ENCODE measurements at regions not wholly inside any gene's neighbourhood (a gene's known extent, or its start where the extent isn't known, plus 50 kb on each side); places are given as distances from the start of the nearest gene placed in this dataset.
"Not testable (repeated sequence)": the region's sequence is repeated elsewhere in the genome, so short reads cannot be mapped to it uniquely, and the experiment has no call there.

DNA sequence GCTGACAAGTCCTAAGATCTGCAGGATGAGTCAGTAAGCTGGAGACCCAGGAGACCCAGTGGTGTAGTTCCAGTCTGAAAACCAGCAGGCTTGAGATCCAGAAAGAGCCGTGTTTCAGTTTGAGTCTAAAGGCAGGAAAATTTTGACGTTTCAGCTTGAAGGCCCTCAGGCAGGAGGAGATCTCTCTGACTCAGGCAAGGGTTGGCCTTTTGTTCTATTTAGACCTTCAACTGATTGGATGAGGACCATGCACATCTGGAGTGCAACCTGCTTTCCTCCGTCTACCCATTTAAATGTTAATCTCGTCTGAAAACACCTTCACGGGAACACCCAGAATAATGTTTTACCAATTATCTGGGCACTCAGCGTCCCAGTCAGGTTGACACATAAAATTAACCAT, 69.5 kb downstream of the NPIPA7 start:
- not testable (repeated sequence) for DNase-seq

DNA sequence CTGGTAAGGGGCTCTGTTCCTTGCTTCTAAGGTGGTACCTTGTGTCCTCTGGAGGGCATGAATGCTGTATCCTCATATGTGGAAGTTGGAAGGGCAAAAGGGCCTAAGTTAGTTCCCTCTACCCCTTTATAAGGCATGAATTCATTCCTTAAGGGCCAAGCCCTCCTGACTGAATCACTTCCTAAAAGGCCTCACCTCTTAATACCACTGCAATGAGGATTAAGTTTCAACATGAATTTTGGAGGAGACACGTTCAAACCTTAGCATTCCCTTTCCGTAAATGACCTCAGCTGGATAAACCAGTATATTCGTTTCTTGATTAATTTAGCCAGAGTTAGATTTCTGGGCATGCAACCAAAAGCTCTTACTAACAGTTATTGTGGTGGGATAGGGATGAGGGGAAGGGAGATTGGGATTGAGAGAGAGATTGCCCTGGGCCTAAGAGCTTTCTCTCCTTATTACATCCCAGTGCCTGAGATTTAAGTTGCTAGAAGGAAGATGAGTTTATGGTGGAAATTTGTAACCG, 70.8 kb downstream of the NPIPA7 start:
- not testable (repeated sequence) for DNase-seq

DNA sequence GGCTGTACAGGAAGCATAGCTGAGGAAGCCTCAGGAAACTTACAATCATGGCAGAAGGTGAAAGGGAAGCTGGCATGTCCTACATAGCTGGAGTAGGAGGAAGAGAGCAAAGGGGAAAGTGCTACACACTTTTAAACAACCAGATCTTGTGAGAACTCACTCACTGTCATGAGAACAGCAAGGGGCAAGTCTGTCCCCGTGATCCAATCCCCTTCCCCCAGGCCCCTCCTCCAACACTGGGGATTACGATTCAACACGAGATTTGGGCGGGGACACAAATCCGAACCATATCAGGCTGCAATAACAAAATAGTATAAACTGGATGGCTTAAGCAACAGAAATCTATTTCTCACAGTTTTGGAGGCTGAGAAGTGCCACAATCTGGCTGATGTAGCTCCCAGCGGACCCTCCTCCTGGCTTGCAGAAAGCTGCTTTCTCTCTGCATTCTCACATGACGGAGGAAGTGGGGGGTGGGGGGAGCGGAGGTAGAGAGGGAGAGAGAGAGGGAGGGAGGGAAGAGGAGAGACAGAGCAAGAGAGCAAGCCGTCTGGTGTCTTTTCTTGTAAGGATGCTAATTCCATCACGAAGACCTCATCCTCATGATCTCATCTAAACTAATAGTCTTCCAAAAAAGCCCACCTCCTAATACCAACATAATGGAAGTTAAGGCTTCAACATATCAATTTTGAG, 72.9 kb downstream of the NPIPA7 start:
- DNase-seq, result not testable (repeated sequence)

DNA sequence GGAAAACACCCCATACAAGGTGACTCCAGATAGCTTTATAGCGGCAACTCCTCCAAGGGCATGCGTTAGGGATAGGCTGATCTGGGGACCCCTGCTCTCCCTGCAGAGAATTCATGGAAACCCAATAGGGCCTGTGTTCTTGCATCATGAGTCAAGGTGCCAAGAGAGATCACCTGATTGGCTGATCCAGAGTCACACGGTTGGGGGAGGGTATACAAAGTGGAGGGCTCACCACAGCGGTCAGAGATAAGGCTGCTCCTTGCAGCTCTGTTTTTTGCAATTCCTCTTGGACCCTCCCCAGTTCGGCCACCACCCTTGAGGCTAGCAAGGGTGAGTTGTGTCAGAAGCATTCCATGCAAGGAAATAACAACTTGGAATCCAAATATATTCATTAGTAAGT, 79.6 kb downstream of the NPIPA7 start:
- not testable (repeated sequence) for DNase-seq

DNA sequence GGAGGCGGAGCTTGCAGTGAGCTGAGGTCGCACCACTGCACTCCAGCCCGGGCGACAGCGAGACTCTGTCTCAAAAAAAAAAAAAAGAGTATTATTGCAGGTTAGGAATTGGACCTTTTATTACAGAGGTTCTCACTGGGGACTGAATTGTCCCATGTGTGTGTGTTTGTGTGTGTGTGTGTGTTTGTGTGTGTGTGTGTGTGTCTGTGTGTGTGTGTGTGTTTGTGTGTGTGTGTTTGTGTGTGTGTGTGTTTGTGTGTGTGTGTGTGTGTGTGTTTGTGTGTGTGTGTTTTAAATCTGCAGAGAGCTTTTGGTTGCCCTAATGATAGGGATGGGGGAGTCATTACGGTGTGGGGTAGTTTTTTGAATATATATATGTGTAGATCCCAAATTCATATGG, 84.9 kb downstream of the NPIPA7 start:
- not testable (repeated sequence) for DNase-seq

DNA sequence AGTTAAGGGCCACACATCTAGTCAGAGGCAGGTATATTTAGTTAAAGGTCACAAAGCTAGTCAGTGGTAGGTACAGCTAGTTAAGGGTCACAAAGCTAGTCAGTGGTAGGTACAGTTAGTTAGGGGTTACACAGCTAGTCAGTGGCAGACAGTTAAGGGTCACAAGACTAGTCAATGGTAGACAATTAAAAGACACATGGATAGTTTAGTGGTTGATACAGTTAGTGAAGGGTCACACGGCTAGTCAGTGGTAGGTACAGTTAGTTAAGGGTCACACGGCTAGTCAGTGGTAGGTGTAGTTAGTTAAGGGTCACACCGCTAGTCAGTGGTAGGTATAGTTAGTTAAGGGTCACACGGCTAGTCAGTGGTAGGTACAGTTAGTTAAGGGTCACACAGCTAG, 110.0 kb downstream of the NPIPA7 start:
- not testable (repeated sequence) for DNase-seq

DNA sequence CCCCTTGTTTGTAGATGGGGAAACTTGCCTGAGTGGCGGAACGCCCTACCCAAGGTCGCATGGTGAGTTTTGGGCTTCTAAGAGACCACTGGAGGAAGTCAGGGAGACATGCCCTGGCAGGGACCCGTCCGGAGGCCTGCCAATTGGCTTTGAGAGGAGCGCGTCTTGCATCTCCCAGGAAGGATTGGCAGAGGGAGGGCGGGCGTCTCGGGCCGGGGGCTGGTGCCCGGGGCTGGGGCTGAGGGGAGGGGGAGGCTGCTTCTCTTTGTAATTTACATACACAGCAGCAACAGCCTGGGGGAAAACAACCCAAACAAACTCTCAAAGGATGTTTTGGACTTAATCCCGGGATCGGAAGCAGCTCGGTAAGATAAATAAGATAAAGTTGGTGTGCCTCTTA, 110.5 kb downstream of the NPIPA7 start:
- DNase-seq, result not testable (repeated sequence)

DNA sequence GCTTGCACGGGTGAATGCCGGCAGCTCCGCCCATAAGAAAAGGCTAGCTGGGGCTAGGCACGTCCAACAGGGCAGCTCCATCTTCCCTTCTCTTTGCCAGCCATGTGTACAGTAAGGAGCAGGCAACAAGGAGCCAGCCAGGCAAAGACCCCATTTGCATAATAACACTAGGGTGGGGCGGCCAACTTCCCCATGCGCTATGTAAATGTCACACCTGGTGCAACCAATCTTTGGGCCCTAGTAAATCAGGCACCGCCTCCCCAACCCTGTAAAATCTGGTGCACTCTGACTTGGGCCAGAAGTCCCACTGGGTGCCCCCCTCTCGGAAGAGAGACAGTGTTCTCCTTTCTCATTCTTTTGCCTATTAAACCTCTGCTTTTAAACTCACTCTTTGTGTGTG, 115.2 kb downstream of the NPIPA7 start:
- DNase-seq, result not testable (repeated sequence)

DNA sequence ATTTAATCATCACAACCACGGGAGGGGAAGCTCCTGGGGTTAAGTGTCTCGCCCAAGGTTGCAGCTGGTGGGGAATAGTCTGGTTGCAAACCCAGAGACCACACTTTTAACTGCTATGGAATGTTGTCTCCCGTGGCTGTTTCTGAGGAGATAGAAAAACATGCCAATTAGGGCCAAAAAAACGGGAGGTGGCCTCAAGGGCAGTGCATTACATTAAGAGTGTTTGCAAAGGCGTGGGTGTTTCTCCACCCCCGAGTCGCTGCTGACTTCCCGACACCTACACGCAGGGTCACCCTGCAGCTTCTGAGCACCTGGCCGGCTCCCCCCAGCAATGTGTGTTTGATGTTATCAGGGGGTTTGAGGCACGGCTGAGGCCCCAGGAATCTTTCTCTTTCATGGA, 116.1 kb downstream of the NPIPA7 start:
- not testable (repeated sequence) for DNase-seq

DNA sequence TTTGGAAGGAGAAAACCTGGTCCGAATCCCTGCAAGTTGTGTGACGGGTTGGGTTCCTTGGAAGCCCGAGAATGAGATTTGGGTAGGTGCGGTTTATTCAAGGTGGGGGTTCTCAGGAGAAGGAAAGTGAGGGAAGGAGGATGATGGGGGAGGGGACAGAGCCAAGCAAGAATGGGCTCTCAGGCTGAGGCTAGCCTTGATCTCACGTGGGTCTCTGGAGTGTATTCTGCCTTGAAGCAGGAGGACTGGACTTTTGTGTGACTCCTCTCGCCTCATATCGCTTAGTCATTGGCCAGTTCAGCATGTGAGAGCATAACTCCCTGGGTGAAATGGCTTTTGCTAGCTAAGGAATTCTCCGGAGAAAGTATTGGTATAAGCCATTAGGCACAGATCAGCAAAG, 120.9 kb downstream of the NPIPA7 start:
- DNase-seq, result not testable (repeated sequence)

DNA sequence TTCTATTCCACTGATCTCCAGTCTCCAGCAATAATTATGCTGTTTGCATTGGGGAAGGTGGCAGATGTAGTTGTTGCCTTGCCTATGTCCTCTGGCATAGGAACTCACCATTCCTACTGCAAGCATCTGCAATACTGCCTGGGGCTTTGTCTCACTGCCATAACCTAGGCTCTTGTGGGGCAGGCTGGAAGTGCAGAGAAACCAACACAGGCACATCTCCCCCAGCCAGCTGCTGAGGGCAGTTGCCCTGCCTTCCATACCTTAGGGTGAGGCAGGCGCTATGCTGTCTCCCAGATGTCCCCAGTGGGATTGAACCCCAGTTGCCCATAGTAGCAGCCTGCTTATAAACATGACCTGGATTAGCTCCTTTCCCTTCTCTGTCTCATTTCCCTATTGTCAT, 128.1 kb downstream of the NPIPA7 start:
- DNase-seq, result not testable (repeated sequence)

DNA sequence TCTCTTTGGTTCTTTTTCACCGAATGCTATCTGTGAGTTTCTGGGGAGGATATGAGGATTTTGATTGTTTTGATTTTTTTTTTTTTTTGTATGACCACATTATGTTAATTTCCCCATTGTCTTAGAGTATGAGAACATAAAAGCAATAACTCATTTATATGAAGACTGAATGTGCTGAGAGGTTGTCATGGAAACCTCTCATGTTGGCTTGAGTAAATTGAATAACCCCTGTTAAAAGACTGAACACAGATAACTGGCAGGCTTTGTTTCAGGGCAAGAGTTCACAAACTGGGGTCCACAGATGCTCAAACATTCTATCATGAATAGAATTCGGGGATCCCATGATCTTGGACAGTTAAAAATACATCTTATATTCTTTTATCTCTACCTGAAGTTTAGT, 129.4 kb downstream of the NPIPA7 start:
- not testable (repeated sequence) for DNase-seq

DNA sequence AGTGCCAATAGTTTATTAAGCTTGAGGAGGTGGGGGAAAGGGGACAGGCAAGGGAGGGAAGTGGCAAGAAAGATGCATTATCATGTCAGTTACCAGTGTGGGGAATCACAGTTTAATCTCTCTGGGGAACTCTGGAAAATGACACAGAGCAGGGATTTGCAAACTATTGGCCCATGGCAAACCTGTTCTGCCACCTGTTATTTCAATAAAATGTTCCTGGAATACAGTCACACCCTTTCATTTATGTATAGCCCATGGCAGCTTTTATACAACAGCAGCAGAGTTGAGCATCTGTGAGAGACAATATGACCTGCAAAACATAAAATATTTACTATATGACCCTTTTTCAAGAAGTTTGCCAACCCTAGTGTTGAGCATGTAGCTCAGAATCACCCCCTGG, 140.5 kb downstream of the NPIPA7 start:
- not testable (repeated sequence) for DNase-seq

DNA sequence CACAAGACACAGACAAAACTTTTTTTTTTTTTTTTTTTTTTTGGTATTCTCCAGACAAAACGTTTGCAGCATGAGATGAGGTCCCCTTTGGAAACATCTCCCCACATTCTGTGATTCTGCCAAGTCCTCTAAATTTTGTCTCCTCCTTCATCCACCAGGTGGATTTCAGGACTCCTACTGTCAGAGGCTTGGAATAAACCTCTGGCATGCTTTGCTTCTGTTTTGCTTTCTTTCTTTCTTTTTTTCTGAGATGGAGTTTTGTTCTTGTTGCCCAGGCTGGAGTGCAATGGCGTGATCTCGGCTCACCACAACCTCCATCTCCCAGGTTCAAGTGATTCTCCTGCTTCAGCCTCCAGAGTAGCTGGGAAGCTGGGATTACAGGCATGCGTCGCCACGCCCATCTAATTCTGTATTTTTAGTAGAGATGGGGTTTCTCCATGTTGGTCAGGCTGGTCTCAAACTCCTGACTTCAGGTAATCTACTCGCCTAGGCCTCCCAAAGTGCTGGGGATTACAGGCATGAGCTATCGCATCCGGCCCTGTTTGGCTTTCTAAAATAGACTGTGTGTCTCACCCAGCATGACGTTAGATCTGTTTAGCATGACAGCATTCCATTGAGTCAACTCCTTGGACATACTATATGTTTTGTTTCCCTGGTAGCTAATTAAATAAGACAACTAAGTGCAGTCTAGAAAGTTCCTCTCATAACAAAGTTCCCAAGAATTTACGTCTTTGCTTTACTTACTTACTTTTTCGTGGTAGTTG, 142.5 kb downstream of the NPIPA7 start:
- not testable (repeated sequence) for DNase-seq

DNA sequence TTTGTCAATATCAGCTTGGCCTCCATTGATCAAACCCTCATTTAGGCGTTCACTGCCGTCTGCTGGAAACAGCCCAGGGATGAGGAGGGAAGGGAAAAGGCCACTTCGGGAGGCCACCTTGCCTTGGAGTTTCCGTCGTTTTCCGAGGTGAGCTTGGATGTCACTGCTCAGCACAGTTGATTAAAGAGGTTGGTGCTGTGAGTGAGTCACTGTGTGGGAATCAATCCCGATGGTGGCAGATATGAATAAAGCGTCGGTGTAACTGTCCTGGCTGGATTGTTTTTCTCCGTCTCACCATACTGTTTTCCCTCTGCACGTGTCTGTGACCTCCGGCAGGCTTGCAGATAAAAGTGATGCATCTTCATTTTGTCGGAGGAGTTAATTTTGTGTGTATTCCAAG, 148.1 kb downstream of the NPIPA7 start:
- not testable (repeated sequence) for DNase-seq

DNA sequence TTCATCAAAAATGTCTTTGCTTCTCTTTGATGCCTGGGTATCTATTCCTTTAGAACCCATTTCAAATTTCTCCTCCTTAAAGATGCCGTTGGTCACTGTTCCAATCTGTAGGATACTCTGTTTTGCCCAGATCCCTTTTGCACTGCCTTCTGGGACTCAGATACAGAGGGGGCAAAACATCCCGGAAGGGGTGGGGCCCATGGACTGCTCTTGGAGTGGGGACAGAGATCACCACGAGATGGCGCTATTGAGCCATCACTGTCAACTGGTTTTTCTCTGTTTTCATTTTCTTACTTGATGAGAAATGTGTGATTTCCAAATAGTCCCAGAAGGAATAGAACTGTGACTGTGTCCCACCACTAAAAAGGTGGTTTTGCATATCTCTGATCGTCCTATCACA, 151.8 kb downstream of the NPIPA7 start:
- not testable (repeated sequence) for DNase-seq

DNA sequence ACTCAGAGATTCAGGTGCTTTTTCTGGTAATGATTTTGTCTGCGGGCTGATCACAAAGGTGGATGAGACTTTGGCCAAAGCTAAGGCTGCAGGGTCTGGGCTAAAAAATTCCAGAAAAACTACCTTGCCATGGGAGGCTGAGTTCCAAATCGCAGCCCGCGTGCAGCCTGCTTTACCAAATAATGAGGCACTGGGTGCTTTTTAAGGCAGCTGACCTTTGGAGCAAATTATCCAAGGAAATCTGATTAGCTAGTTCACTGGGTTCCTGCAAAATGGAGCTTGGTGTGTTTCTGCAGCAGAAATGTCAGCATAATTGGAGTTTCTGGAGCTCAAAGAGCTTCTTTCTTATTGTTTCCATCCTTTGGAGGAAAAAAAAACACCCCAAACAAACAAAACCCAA, 156.6 kb downstream of the NPIPA7 start:
- not testable (repeated sequence) for DNase-seq

DNA sequence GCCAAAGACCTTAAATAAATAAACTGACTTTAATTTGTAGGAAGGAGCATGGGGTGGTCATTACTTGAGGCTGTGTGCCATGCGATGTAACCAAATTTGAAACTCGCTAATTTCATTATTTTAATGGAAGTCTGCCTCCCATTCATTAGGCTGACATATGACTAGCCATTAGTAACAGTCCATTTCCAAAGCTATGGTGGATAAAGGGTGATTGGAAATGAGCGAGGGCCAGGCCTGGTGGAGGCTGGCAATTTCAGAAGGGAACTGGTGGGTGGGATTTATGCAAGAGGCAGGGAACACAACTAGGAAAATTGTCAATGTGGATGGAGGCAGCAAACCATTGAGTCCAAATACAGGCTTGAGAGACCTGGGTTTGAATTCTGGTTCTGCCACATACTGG, 157.2 kb downstream of the NPIPA7 start:
- not testable (repeated sequence) for DNase-seq

DNA sequence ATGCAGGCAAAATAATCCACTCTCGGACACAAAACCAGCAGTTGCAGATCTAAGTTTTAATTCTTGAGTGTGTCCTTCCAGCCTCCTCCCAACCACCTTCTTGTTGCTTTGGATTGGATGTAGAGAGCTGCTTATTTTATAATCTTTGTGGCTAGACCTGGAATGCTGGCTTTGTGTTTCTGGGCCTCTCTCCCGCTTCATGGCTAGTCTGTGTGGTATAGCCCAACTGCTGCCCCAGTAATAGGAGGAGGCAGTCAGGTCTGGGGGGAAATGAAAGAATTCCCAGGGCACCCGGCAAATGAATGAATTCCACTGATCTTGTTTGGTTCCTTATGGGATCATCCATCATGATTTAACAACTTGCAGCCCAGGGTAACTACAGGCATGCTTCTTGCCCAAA, 170.8 kb downstream of the NPIPA7 start:
- DNase-seq, result not testable (repeated sequence)

DNA sequence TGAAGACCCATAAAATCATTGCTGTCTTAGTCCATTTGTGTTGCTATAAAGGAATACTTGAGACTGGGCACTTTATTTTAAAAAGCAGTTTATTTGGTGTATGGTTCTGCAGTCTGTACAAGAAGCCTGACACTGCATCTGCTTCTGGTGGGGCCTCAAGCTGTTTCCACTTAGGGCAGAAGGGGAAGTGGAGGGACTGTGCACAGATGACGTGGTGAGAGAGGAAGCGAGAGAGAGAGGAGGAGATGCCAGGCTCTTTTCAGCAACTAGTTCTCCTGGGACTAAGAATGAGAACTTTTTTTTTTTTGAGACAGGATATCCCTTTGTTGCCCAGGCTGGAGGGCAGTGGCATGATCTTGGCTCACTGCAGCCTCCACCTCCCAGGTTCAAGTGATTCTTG, 171.9 kb downstream of the NPIPA7 start:
- not testable (repeated sequence) for DNase-seq

DNA sequence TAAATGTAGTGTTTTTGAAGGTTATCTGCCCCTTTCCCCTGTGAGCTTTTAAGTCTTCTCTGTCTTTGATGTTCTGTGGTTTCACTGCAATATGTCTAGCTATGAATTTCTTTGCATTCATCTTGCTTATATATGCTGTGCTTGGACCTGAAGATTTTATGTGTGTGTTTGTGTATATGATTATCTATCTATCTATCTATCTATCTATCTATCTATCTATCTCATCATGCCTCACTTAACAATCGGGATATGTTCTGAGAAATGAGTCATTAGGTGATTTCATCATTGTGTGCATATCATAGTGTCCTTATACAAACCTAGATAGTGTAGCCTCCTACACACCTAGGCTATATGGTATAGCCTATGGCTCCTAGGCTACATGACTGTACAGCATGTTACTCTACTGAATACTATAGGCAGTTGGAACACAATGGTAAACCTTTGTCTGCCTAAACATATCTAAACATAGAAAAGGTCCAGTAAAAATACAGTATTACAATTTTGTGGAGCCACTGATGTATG, 173.9 kb downstream of the NPIPA7 start:
- DNase-seq, result not testable (repeated sequence)

DNA sequence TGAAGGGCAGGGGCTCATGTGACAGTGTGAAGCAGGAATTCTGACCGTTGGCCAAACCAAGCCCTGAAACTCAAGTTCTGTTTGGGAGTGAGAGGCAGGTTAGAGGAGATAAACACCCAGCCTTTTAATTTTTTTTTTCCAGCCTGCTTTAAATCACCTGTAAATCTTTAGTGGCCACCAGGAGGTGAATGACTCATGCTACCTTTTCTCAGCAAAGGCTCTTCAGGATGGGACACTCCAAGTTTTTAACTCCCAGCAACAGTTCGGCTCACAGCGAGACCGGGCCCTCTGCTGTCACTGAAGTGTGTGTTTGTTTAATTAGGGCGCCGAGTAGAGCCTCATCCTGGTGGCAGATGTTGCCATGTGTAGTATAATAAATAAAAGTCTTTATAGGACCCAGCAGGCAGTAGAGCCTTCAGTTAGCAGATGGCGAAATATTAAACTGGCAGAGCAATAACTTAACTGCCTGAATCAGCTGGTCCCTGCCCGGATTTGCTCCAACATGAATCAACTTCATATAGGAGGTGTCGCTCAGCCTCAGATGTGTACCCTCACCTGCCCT, 180.3 kb downstream of the NPIPA7 start:
- not testable (repeated sequence) for DNase-seq

DNA sequence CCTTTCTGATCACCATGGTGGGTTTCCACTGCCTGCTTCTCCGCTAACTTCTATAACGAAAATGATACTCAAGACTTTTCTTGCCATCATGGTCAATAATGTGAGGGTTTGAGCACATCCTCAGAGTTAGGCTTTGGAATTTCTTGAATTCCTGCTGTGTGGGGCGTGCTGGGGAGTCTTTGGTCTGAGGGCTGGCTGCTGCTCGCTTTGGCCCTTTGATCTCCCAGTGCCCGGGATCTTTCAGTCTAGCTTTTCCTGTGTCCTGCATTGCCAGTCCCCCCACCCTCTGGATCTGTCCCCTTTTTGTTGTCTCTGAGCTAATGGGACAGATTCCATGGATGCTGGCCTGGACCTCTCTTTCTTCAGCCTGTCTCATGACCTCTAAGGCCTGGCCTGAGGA, 182.6 kb downstream of the NPIPA7 start:
- DNase-seq, result not testable (repeated sequence)

Measured in Kasumi-1 (cell line).